GM06990 (cell line): ENCODE measurements at regions not wholly inside any gene's neighbourhood (a gene's known extent, or its start where the extent isn't known, plus 50 kb on each side); places are given as distances from the start of the nearest gene placed in this dataset.
A peak's percentile ranks its signal among the peaks of the same experiment; 100 is the strongest.

Experiments used
- DNase-seq: peaks from one replicate; pipeline ENCODE4 v3.0.0-alpha.2; 2011; ENCODE audit not compliant: insufficient read length; ENCODE audit errors: extremely low read depth
- H3K27me3 ChIP-seq: replicated peaks from 2 replicates; pipeline ENCODE4 v1.6.0; 2011; ENCODE audit warnings: low read length; ENCODE audit not compliant: control insufficient read depth, insufficient read depth
- H3K36me3 ChIP-seq: 2 replicates; pipeline ENCODE4 v1.5.1; 2011; ENCODE audit warnings: low read length; ENCODE audit not compliant: control insufficient read depth, insufficient read depth
- H3K4me3 ChIP-seq: replicated peaks from 2 replicates; pipeline ENCODE4 v1.5.1; 2011; ENCODE audit warnings: low read depth, mild to moderate bottlenecking, control low read depth, low read length
- CTCF ChIP-seq: IDR thresholded peaks from 2 replicates; pipeline ENCODE4 v1.5.1; 2011; ENCODE audit warnings: low read length, control low read depth, mild to moderate bottlenecking, inconsistent platforms; ENCODE audit not compliant: insufficient read depth, poor library complexity, severe bottlenecking

DNA sequence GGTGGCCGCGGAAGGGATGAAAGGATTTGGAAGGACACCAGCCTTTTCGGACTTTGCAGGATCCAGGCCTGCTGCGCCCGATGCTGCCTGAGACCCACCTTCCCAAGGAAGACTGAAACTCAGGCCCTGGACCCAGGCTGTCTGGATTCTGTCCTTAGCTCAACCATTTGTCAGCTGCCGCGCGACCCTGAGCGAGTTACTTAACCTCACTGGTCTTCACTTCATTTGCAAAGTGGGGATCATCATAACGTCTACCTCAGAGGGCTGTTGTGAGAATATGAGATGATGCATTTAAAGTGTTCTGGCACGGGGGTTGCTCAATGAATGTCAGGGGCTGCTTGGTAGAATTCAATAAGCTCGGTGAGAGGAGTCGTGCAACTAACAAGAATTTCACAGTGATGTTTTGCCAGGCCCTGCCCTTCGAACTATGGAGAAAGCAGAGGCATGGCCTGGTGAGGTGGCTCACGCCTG is 104.2 kb upstream of the PRDM1 start:
- peaks cover 3% of the 10 kb centered on the region for H3K27me3 ChIP-seq
- no peak for TF ChIP-seq CTCF
- H3K36me3 ChIP-seq = no peaks in the 10 kb centered on the region
- no peak overlapping the region for H3K4me3 ChIP-seq
- DNase-seq = no peak

- TF ChIP-seq CTCF = no peak
- peak overlapping the region; percentile 59 for H3K4me3 ChIP-seq
- no peaks in the 10 kb centered on the region for H3K36me3 ChIP-seq
- H3K27me3 ChIP-seq = peaks cover 3% of the 10 kb centered on the region
- peak; percentile 12 for DNase-seq
Observed at GRCh38 chr6:105981002-105981887, 104.9 kb upstream of the PRDM1 start.

GRCh38 chr6:105978974-105979373 is 107.2 kb upstream of the PRDM1 start:
- Histone ChIP-seq H3K4me3 (no peak overlapping the region), H3K27me3 (no peaks in the 10 kb centered on the region; the same call in 1 of the 2 replicates), H3K36me3 (no peaks in the 10 kb centered on the region)
- TF ChIP-seq CTCF = no peak
- DNase-seq = no peak

- Histone ChIP-seq H3K36me3 (no peaks in the 10 kb centered on the region), H3K27me3 (no peaks in the 10 kb centered on the region; the same call in 1 of the 2 replicates), H3K4me3 (no peak overlapping the region)
- DNase-seq = no peak
- TF ChIP-seq CTCF = no peak
Observed at GRCh38 chr6:105977934-105978504, 108.1 kb upstream of the PRDM1 start.

GRCh38 chr6:105974986-105975385 is 111.2 kb upstream of the PRDM1 start:
- Histone ChIP-seq H3K27me3 (no peaks in the 10 kb centered on the region), H3K4me3 (no peak overlapping the region), H3K36me3 (no peaks in the 10 kb centered on the region)
- no peak for TF ChIP-seq CTCF
- no peak for DNase-seq
